PFSK-1 (cell line): ENCODE measurements at regions not wholly inside any gene's neighbourhood (a gene's known extent, or its start where the extent isn't known, plus 50 kb on each side); places are given as distances from the start of the nearest gene placed in this dataset.

Experiments used
- FOXP2 ChIP-seq: optimal IDR thresholded peaks from 2 replicates; pipeline ENCODE3; 2011; ENCODE audit warnings: borderline replicate concordance, control low read depth, inconsistent platforms; ENCODE audit not compliant: insufficient read depth; ENCODE audit errors: extremely low read length, extremely low read depth
- POLR2AphosphoS5 ChIP-seq: IDR thresholded peaks from 2 replicates; pipeline ENCODE4 v1.6.1; 2012; ENCODE audit warnings: low read depth, mild to moderate bottlenecking, control low read depth, low read length, moderate library complexity
- TAF1 ChIP-seq: IDR thresholded peaks from 2 replicates; pipeline ENCODE4 v1.6.1; 2012; ENCODE audit warnings: low read length, control low read depth, borderline replicate concordance; ENCODE audit not compliant: insufficient read depth
- TF ChIP-seq, protein P1 (sequence below), 2 experiments: IDR thresholded peaks; 2 replicates each; pipeline versions ENCODE4 v1.6.1 to v1.8.0; 2011 to 2012; ENCODE audit warnings: low read depth in 2 of 2, low read length in 2 of 2, control low read depth in 1 of 2, inconsistent platforms in 1 of 2, mild to moderate bottlenecking in 1 of 2, moderate library complexity in 1 of 2; ENCODE audit not compliant: insufficient read depth in 1 of 2

DNA sequence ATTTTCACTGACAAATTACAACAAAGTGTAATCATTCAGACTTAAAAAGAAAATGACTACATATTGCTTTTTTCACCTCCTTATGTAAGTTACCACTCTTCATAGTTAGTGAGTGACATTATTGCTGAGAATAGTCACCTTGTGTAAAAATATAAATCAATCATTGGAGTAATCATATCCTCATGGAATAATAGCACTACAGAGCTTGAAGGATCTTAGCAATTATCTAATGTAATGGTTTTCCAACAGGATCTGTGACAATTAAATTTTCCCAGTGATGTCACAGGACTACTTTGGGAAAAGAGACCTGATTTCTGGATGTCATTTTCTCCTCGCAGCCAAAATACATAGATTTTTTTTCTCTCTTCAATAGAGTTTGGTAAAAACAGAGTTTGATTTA lies 833.0 kb upstream of the PCDH9 start:
- TF ChIP-seq POLR2AphosphoS5 = no peak
- TF ChIP-seq TAF1 = no peak
- TF ChIP-seq, protein P1, sequence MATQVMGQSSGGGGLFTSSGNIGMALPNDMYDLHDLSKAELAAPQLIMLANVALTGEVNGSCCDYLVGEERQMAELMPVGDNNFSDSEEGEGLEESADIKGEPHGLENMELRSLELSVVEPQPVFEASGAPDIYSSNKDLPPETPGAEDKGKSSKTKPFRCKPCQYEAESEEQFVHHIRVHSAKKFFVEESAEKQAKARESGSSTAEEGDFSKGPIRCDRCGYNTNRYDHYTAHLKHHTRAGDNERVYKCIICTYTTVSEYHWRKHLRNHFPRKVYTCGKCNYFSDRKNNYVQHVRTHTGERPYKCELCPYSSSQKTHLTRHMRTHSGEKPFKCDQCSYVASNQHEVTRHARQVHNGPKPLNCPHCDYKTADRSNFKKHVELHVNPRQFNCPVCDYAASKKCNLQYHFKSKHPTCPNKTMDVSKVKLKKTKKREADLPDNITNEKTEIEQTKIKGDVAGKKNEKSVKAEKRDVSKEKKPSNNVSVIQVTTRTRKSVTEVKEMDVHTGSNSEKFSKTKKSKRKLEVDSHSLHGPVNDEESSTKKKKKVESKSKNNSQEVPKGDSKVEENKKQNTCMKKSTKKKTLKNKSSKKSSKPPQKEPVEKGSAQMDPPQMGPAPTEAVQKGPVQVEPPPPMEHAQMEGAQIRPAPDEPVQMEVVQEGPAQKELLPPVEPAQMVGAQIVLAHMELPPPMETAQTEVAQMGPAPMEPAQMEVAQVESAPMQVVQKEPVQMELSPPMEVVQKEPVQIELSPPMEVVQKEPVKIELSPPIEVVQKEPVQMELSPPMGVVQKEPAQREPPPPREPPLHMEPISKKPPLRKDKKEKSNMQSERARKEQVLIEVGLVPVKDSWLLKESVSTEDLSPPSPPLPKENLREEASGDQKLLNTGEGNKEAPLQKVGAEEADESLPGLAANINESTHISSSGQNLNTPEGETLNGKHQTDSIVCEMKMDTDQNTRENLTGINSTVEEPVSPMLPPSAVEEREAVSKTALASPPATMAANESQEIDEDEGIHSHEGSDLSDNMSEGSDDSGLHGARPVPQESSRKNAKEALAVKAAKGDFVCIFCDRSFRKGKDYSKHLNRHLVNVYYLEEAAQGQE (IDR thresholded peaks at IDR 0.05; ENCODE audit: insufficient read depth in 1 of 2, low read depth in 2 of 2, low read length in 2 of 2) = no peak
- TF ChIP-seq FOXP2 = no peak
